SK-N-SH treated with all-trans-retinoic acid at 6 μM for 48 hours (cell line): ENCODE measurements at regions not wholly inside any gene's neighbourhood (a gene's known extent, or its start where the extent isn't known, plus 50 kb on each side); places are given as distances from the start of the nearest gene placed in this dataset.
A peak's percentile ranks its signal among the peaks of the same experiment; 100 is the strongest.

Experiments
- ATAC-seq: fragments of 200-7000 bp; cut with Tn5 transposase; 3 replicates; pipeline ENCODE4 v1.9.1; 2020; ENCODE audit warnings: mild to moderate bottlenecking, moderate library complexity
- ARNTL ChIP-seq: fragments of 450-650 bp; formaldehyde crosslinking; IDR thresholded peaks from 2 replicates; pipeline ENCODE4 v1.5.0; 2020; ENCODE audit warnings: low read depth, mild to moderate bottlenecking, moderate library complexity, borderline replicate concordance
- BACH2 ChIP-seq: fragments of 250-450 bp; sonication (Bioruptor Pico); IDR thresholded peaks from 2 replicates; pipeline ENCODE4 v1.9.0; 2021; ENCODE audit warnings: mild to moderate bottlenecking, borderline replicate concordance
- CREB5 ChIP-seq: fragments of 250-450 bp; sonication (Bioruptor Pico); IDR thresholded peaks from 2 replicates; pipeline ENCODE4 v1.5.1; 2020; ENCODE audit warnings: low read depth, mild to moderate bottlenecking, moderate library complexity
- CSDC2 ChIP-seq: fragments of 250-450 bp; sonication (Bioruptor Pico); IDR thresholded peaks from 2 replicates; pipeline ENCODE4 v1.5.0; 2020; ENCODE audit warnings: mild to moderate bottlenecking, moderate library complexity
- ESRRG ChIP-seq: fragments of 250-450 bp; sonication (Bioruptor Pico); IDR thresholded peaks from 2 replicates; pipeline ENCODE4 v1.6.1; 2021; ENCODE audit warnings: mild to moderate bottlenecking
- GLIS3 ChIP-seq: fragments of 250-450 bp; sonication (Bioruptor Pico); IDR thresholded peaks from 2 replicates; pipeline ENCODE4 v1.5.0; 2020; ENCODE audit warnings: mild to moderate bottlenecking, moderate library complexity
- ISL1 ChIP-seq: fragments of 250-450 bp; sonication (Bioruptor Pico); IDR thresholded peaks from 2 replicates; pipeline ENCODE4 v2.1.2; 2022; ENCODE audit warnings: mild to moderate bottlenecking, moderate library complexity
- OSR1 ChIP-seq: fragments of 250-450 bp; sonication (Bioruptor Pico); IDR thresholded peaks from 2 replicates; pipeline ENCODE4 v1.8.0; 2022; ENCODE audit warnings: moderate library complexity, mild to moderate bottlenecking, inconsistent platforms
- POU6F1 ChIP-seq: fragments of 250-450 bp; sonication (Bioruptor Pico); IDR thresholded peaks from 2 replicates; pipeline ENCODE4 v1.8.0; 2021; ENCODE audit warnings: low read depth, mild to moderate bottlenecking, moderate library complexity, borderline replicate concordance
- PPARA ChIP-seq: fragments of 250-450 bp; sonication (Bioruptor Pico); IDR thresholded peaks from 2 replicates; pipeline ENCODE4 v1.5.0; 2020; ENCODE audit warnings: mild to moderate bottlenecking, borderline replicate concordance
- RARB ChIP-seq: fragments of 250-450 bp; sonication (Bioruptor Pico); IDR thresholded peaks from 2 replicates; pipeline ENCODE4 v1.8.0; 2021; ENCODE audit warnings: mild to moderate bottlenecking, moderate library complexity
- SNAI2 ChIP-seq: fragments of 250-450 bp; sonication (Bioruptor Pico); IDR thresholded peaks from 2 replicates; pipeline ENCODE4 v1.5.0; 2020; ENCODE audit warnings: mild to moderate bottlenecking, moderate library complexity
- TCF4 ChIP-seq: fragments of 250-450 bp; sonication (Bioruptor Pico); IDR thresholded peaks from 2 replicates; pipeline ENCODE4 v1.8.0; 2021; ENCODE audit warnings: mild to moderate bottlenecking, moderate library complexity, borderline replicate concordance
- TOX ChIP-seq: fragments of 250-450 bp; sonication (Bioruptor Pico); IDR thresholded peaks from 2 replicates; pipeline ENCODE4 v1.8.0; 2021; ENCODE audit warnings: mild to moderate bottlenecking, moderate library complexity, borderline replicate concordance
- ZC3H10 ChIP-seq: fragments of 250-450 bp; sonication (Bioruptor Pico); IDR thresholded peaks from 2 replicates; pipeline ENCODE4 v1.5.1; 2021; ENCODE audit warnings: mild to moderate bottlenecking, moderate library complexity
- ZFP3 ChIP-seq: fragments of 250-450 bp; sonication (Bioruptor Pico); IDR thresholded peaks from 2 replicates; pipeline ENCODE4 v1.5.0; 2020; ENCODE audit warnings: mild to moderate bottlenecking, moderate library complexity
- ZFP30 ChIP-seq: fragments of 450-650 bp; formaldehyde crosslinking; IDR thresholded peaks from 2 replicates; pipeline ENCODE4 v1.5.0; 2022; ENCODE audit warnings: mild to moderate bottlenecking, moderate library complexity
- ZNF565 ChIP-seq: fragments of 450-650 bp; formaldehyde crosslinking; conservative IDR thresholded peaks from 2 replicates; pipeline ENCODE4 v1.5.0; 2020; ENCODE audit warnings: low read depth, mild to moderate bottlenecking, moderate library complexity
- ZNF70 ChIP-seq: fragments of 450-650 bp; formaldehyde crosslinking; IDR thresholded peaks from 2 replicates; pipeline ENCODE4 v1.5.0; 2020; ENCODE audit warnings: mild to moderate bottlenecking, moderate library complexity
- ZNF8 ChIP-seq: fragments of 450-650 bp; formaldehyde crosslinking; IDR thresholded peaks from 2 replicates; pipeline ENCODE4 v1.5.0; 2020; ENCODE audit warnings: mild to moderate bottlenecking, moderate library complexity
- TF ChIP-seq, protein P1 (sequence below): fragments of 250-450 bp; sonication (Bioruptor Pico); IDR thresholded peaks from 2 replicates; pipeline ENCODE4 v1.8.0; 2020; ENCODE audit warnings: mild to moderate bottlenecking, moderate library complexity, borderline replicate concordance
- TF ChIP-seq, protein P2 (sequence below): fragments of 250-450 bp; sonication (Bioruptor Pico); IDR thresholded peaks from 2 replicates; pipeline ENCODE4 v1.5.1; 2021; ENCODE audit warnings: mild to moderate bottlenecking, moderate library complexity
- TF ChIP-seq, protein P3 (sequence below): fragments of 250-450 bp; sonication (Bioruptor Pico); IDR thresholded peaks from 2 replicates; pipeline ENCODE4 v1.5.0; 2020; ENCODE audit warnings: mild to moderate bottlenecking, moderate library complexity

GRCh38 chr1:232722626-232723025, 82.6 kb upstream of the MAP10 start:
- TF ChIP-seq ZFP30 (CRISPR knock-in tag), result no peak
- no peak for ATAC-seq

- ATAC-seq, result peak; percentile 38
- no peak for TF ChIP-seq SNAI2 (CRISPR knock-in tag)
- TF ChIP-seq GLIS3, result no peak
- TF ChIP-seq PPARA, result no peak
- TF ChIP-seq ZNF565 (CRISPR knock-in tag), result no peak
- TF ChIP-seq CSDC2 (CRISPR knock-in tag), result no peak
- TF ChIP-seq TOX (CRISPR knock-in tag), result no peak
- TF ChIP-seq ZFP3 (CRISPR knock-in tag), result no peak
- no peak for TF ChIP-seq POU6F1
- TF ChIP-seq, protein P1, sequence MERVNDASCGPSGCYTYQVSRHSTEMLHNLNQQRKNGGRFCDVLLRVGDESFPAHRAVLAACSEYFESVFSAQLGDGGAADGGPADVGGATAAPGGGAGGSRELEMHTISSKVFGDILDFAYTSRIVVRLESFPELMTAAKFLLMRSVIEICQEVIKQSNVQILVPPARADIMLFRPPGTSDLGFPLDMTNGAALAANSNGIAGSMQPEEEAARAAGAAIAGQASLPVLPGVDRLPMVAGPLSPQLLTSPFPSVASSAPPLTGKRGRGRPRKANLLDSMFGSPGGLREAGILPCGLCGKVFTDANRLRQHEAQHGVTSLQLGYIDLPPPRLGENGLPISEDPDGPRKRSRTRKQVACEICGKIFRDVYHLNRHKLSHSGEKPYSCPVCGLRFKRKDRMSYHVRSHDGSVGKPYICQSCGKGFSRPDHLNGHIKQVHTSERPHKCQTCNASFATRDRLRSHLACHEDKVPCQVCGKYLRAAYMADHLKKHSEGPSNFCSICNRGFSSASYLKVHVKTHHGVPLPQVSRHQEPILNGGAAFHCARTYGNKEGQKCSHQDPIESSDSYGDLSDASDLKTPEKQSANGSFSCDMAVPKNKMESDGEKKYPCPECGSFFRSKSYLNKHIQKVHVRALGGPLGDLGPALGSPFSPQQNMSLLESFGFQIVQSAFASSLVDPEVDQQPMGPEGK (CRISPR knock-in tag), result no peak
- TF ChIP-seq ZC3H10 (CRISPR knock-in tag), result no peak
- TF ChIP-seq, protein P2, sequence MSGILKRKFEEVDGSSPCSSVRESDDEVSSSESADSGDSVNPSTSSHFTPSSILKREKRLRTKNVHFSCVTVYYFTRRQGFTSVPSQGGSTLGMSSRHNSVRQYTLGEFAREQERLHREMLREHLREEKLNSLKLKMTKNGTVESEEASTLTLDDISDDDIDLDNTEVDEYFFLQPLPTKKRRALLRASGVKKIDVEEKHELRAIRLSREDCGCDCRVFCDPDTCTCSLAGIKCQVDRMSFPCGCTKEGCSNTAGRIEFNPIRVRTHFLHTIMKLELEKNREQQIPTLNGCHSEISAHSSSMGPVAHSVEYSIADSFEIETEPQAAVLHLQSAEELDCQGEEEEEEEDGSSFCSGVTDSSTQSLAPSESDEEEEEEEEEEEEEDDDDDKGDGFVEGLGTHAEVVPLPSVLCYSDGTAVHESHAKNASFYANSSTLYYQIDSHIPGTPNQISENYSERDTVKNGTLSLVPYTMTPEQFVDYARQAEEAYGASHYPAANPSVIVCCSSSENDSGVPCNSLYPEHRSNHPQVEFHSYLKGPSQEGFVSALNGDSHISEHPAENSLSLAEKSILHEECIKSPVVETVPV (CRISPR knock-in tag), result no peak
- no peak for TF ChIP-seq OSR1
- TF ChIP-seq ZNF70 (CRISPR knock-in tag), result no peak
- TF ChIP-seq ZNF8 (CRISPR knock-in tag), result no peak
- no peak for TF ChIP-seq ARNTL (CRISPR knock-in tag)
- TF ChIP-seq, all 23 proteins: peak for 0
Measured at GRCh38 chr1:232725305-232726047, 79.7 kb upstream of the MAP10 start.

DNA sequence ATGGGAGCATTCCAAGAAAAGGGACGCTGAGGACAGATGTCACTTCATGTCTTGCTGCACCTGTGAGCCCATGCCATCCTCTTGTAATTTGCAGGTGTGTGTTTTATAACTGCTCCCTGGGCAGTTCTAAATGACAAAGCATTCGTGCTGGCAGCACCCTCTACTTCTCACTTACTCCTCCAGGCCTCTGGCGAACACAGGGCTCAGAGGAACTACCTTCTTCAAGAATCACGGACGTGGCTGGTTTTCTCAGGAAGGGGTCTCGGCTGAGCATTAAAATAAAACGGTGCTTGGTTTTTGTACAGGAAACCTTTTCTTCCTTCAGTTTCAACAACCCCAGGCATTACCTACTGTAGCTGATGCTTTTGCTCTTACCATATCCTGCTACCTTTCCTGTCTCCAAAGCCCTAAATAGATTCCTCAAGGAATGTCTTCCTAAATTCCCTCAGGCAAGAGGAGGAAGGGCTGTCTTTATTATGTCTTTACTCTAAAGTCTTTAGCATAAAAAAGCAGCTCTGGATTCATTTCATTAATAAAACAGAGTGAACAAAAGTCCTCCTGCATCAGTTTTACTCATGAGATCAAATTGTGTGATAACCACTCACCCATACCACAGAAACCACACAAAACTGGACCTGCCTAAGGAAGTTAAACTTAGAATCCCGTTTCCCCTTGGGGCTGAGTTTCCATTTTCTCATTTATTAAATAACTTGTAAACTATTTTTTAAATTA, 79.0 kb upstream of the MAP10 start:
- TF ChIP-seq ARNTL (CRISPR knock-in tag) (no peak), SNAI2 (CRISPR knock-in tag) (no peak), ZFP30 (CRISPR knock-in tag) (no peak), GLIS3 (no peak), BACH2 (CRISPR knock-in tag) (no peak), ZNF565 (CRISPR knock-in tag) (no peak), ZNF8 (CRISPR knock-in tag) (no peak), OSR1 (no peak), CREB5 (CRISPR knock-in tag) (no peak), ESRRG (CRISPR knock-in tag) (no peak), ZFP3 (CRISPR knock-in tag) (no peak), ZC3H10 (CRISPR knock-in tag) (no peak), ZNF70 (CRISPR knock-in tag) (no peak), RARB (CRISPR knock-in tag) (no peak), TCF4 (no peak), CSDC2 (CRISPR knock-in tag) (no peak), ISL1 (CRISPR knock-in tag) (no peak), TOX (CRISPR knock-in tag) (no peak)
- TF ChIP-seq, protein P1 (CRISPR knock-in tag), result no peak
- TF ChIP-seq, protein P3, sequence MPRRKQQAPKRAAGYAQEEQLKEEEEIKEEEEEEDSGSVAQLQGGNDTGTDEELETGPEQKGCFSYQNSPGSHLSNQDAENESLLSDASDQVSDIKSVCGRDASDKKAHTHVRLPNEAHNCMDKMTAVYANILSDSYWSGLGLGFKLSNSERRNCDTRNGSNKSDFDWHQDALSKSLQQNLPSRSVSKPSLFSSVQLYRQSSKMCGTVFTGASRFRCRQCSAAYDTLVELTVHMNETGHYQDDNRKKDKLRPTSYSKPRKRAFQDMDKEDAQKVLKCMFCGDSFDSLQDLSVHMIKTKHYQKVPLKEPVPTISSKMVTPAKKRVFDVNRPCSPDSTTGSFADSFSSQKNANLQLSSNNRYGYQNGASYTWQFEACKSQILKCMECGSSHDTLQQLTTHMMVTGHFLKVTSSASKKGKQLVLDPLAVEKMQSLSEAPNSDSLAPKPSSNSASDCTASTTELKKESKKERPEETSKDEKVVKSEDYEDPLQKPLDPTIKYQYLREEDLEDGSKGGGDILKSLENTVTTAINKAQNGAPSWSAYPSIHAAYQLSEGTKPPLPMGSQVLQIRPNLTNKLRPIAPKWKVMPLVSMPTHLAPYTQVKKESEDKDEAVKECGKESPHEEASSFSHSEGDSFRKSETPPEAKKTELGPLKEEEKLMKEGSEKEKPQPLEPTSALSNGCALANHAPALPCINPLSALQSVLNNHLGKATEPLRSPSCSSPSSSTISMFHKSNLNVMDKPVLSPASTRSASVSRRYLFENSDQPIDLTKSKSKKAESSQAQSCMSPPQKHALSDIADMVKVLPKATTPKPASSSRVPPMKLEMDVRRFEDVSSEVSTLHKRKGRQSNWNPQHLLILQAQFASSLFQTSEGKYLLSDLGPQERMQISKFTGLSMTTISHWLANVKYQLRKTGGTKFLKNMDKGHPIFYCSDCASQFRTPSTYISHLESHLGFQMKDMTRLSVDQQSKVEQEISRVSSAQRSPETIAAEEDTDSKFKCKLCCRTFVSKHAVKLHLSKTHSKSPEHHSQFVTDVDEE, result no peak
- ATAC-seq, result peak; percentile 24
